Smooth muscle cell (in vitro differentiated cells): ENCODE measurements at regions not wholly inside any gene's neighbourhood (a gene's known extent, or its start where the extent isn't known, plus 50 kb on each side); places are given as distances from the start of the nearest gene placed in this dataset.

ENCODE experiments used
- DNase-seq: peaks from one replicate; lab custom pipeline; 2025; ENCODE audit not compliant: unreplicated experiment; lab: John Stamatoyannopoulos, UW
- H2AFZ ChIP-seq: fragments of 200-600 bp; sonication (generic); 2 replicates; pipeline ENCODE4 v1.6.0; 2016; ENCODE audit warnings: antibody characterized with exemption, low read depth, mild to moderate bottlenecking
- H3F3A ChIP-seq: fragments of 200-600 bp; sonication (generic); 2 replicates; pipeline ENCODE4 v1.6.0; 2017; ENCODE audit warnings: antibody characterized with exemption, low read depth
- H3K27ac ChIP-seq: fragments of 200-600 bp; sonication (generic); 2 replicates; pipeline ENCODE4 v1.5.1; 2016; ENCODE audit warnings: low read depth, mild to moderate bottlenecking
- H3K27me3 ChIP-seq: fragments of 200-600 bp; sonication (generic); 2 replicates; pipeline ENCODE4 v1.6.1; 2016; ENCODE audit warnings: low read depth, mild to moderate bottlenecking
- H3K36me3 ChIP-seq: fragments of 200-600 bp; sonication (generic); 2 replicates; pipeline ENCODE4 v1.5.1; 2016; ENCODE audit warnings: low read depth
- H3K4me1 ChIP-seq: fragments of 200-600 bp; sonication (generic); 2 replicates; pipeline ENCODE4 v1.5.1; 2016; ENCODE audit warnings: low read depth
- H3K4me2 ChIP-seq: fragments of 200-600 bp; sonication (generic); 2 replicates; pipeline ENCODE4 v1.6.0; 2016; ENCODE audit warnings: mild to moderate bottlenecking
- H3K4me3 ChIP-seq: fragments of 200-600 bp; sonication (generic); 2 replicates; pipeline ENCODE4 v1.5.1; 2016; ENCODE audit warnings: mild to moderate bottlenecking
- H3K79me2 ChIP-seq: fragments of 200-600 bp; sonication (generic); 2 replicates; pipeline ENCODE4 v1.6.0; 2016; ENCODE audit warnings: low read depth, mild to moderate bottlenecking
- H3K9ac ChIP-seq: fragments of 200-600 bp; sonication (generic); 2 replicates; pipeline ENCODE4 v1.6.0; 2016; ENCODE audit warnings: low read depth
- H3K9me3 ChIP-seq: fragments of 200-600 bp; sonication (generic); replicated peaks from 2 replicates; pipeline ENCODE4 v1.5.1; 2016; ENCODE audit warnings: low read depth
- H4K20me1 ChIP-seq: fragments of 200-600 bp; sonication (generic); 2 replicates; pipeline ENCODE4 v1.6.0; 2016; ENCODE audit warnings: low read depth
- CTCF ChIP-seq: fragments of 200-600 bp; sonication (generic); IDR thresholded peaks from 2 replicates; pipeline ENCODE4 v1.5.1; 2017; ENCODE audit warnings: borderline replicate concordance, mild to moderate bottlenecking, antibody characterized with exemption; ENCODE audit not compliant: insufficient read depth, poor library complexity, severe bottlenecking
- WGBS: methylation state at CpG from one replicate; pipeline ENCODE4 v1.1.7; 2016; ENCODE audit warnings: low lambda C conversion rate; 5-methylcytosine and 5-hydroxymethylcytosine counted together

- Histone ChIP-seq H3K4me3 (no peak overlapping the region), H3K27ac (no peak overlapping the region), H3K27me3 (no peaks in the 10 kb centered on the region), H3K4me2 (no peak overlapping the region), H3F3A (peaks cover 7% of the 10 kb centered on the region), H3K9me3 (no peaks in the 10 kb centered on the region), H3K79me2 (no peaks in the 10 kb centered on the region), H3K36me3 (no peaks in the 10 kb centered on the region), H4K20me1 (no peaks in the 10 kb centered on the region), H2AFZ (no peak overlapping the region), H3K4me1 (peaks cover 10% of the 10 kb centered on the region), H3K9ac (no peak overlapping the region)
- 89% methylated on average over 1 of the region's 1 CpG for WGBS
- no peak for DNase-seq
- TF ChIP-seq CTCF: no peak
Observed at GRCh38 chr12:67391034-67391433, 121.9 kb downstream of the CAND1 start.

- TF ChIP-seq CTCF: no peak
Observed at GRCh38 chr12:67391656-67392055, 122.5 kb downstream of the CAND1 start.

GRCh38 chr12:67394550-67394949, 125.4 kb downstream of the CAND1 start:
- no peaks in the 10 kb centered on the region for H3K27me3 ChIP-seq
- 66% methylated on average over 6 of the region's 6 CpGs for WGBS
- no peaks in the 10 kb centered on the region for H3F3A ChIP-seq
- no peaks in the 10 kb centered on the region for H4K20me1 ChIP-seq
- no peak overlapping the region for H3K27ac ChIP-seq
- TF ChIP-seq CTCF: no peak
- H3K4me2 ChIP-seq: no peak overlapping the region
- H3K4me3 ChIP-seq: no peak overlapping the region
- H2AFZ ChIP-seq: no peak overlapping the region
- H3K36me3 ChIP-seq: no peaks in the 10 kb centered on the region
- DNase-seq: no peak
- H3K4me1 ChIP-seq: no peaks in the 10 kb centered on the region
- no peaks in the 10 kb centered on the region for H3K9me3 ChIP-seq
- H3K79me2 ChIP-seq: no peaks in the 10 kb centered on the region
- H3K9ac ChIP-seq: no peak overlapping the region

More at GRCh38 chr12:67391656-67392055, 122.5 kb downstream of the CAND1 start:
- H3F3A ChIP-seq: peaks cover 7% of the 10 kb centered on the region
- no peaks in the 10 kb centered on the region for H3K27me3 ChIP-seq
- no peak overlapping the region for H3K4me3 ChIP-seq
- DNase-seq: no peak
- H3K36me3 ChIP-seq: no peaks in the 10 kb centered on the region
- no peaks in the 10 kb centered on the region for H3K79me2 ChIP-seq
- peaks cover 10% of the 10 kb centered on the region for H3K4me1 ChIP-seq
- H3K9ac ChIP-seq: no peak overlapping the region
- no peaks in the 10 kb centered on the region for H3K9me3 ChIP-seq
- H4K20me1 ChIP-seq: no peaks in the 10 kb centered on the region
- 95% methylated on average over 2 of the region's 2 CpGs for WGBS
- H3K27ac ChIP-seq: no peak overlapping the region
- H3K4me2 ChIP-seq: no peak overlapping the region
- no peak overlapping the region for H2AFZ ChIP-seq

- H3K27ac ChIP-seq: no peak overlapping the region
- no peaks in the 10 kb centered on the region for H4K20me1 ChIP-seq
- H3K27me3 ChIP-seq: no peaks in the 10 kb centered on the region
- H3K79me2 ChIP-seq: no peaks in the 10 kb centered on the region
- H3K9ac ChIP-seq: no peak overlapping the region
- no peaks in the 10 kb centered on the region for H3K4me1 ChIP-seq
- no peak for DNase-seq
- no peak overlapping the region for H3K4me3 ChIP-seq
- H3K4me2 ChIP-seq: no peak overlapping the region
- no peaks in the 10 kb centered on the region for H3K36me3 ChIP-seq
- 97% methylated on average over 4 of the region's 4 CpGs for WGBS
- TF ChIP-seq CTCF: no peak
- no peaks in the 10 kb centered on the region for H3F3A ChIP-seq
- H2AFZ ChIP-seq: no peak overlapping the region
- no peaks in the 10 kb centered on the region for H3K9me3 ChIP-seq
Observed at GRCh38 chr12:67400742-67401141, 131.6 kb downstream of the CAND1 start.
